Epithelial cell of esophagus (primary cell): ENCODE measurements at regions not wholly inside any gene's neighbourhood (a gene's known extent, or its start where the extent isn't known, plus 50 kb on each side); places are given as distances from the start of the nearest gene placed in this dataset.

Source experiments
- DNase-seq: peaks from one replicate; pipeline ENCODE4 v3.0.0; 2010; ENCODE audit warnings: low read depth
- H3K4me3 ChIP-seq: 2 replicates; pipeline ENCODE4 v1.5.1; 2011; ENCODE audit warnings: mild to moderate bottlenecking, low read length, control low read depth
- TF ChIP-seq, protein P1 (sequence below): IDR thresholded peaks from 2 replicates; pipeline ENCODE4 v1.5.1; 2011; ENCODE audit warnings: low read depth, mild to moderate bottlenecking, low read length, control low read depth, inconsistent platforms; ENCODE audit not compliant: insufficient read depth; ENCODE audit errors: missing control alignments

DNA sequence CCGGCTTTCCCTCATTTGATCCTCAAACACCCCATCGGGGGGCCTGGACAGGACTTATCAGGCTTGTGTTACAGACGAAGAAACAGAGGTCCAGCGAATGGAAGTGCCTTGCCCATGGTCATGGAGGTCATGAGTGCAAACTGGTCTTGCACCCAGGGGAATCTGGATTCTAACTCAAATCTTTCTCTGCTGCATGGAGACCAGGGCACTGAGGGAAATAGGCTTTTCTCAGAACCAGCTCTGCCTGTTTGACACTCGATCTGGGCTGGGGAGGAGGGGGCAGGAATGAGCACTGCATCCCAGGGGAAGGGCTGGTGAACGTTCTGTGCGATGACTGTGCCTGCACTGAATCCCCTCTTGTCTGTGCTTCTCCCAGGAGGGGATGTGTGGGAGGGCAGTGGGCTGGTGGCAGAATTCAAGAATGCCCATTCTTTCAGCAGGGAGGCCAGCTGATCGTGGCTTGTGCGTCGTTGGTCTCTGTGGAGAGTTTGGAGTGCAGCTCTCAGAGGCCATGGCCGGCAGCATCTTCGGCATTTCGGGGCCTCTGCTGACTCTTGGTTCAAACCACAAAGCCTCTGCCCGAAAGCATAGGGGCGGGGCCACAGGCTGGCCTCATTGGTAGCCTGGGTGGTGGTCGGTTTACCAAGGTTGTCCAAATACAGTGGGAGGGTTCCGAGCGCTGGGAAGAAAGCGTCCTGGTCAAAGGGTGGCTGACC is 171.6 kb downstream of the DDX1 start:
- peak; percentile 3 for DNase-seq
- no peak overlapping the region for H3K4me3 ChIP-seq
- TF ChIP-seq, protein P1, sequence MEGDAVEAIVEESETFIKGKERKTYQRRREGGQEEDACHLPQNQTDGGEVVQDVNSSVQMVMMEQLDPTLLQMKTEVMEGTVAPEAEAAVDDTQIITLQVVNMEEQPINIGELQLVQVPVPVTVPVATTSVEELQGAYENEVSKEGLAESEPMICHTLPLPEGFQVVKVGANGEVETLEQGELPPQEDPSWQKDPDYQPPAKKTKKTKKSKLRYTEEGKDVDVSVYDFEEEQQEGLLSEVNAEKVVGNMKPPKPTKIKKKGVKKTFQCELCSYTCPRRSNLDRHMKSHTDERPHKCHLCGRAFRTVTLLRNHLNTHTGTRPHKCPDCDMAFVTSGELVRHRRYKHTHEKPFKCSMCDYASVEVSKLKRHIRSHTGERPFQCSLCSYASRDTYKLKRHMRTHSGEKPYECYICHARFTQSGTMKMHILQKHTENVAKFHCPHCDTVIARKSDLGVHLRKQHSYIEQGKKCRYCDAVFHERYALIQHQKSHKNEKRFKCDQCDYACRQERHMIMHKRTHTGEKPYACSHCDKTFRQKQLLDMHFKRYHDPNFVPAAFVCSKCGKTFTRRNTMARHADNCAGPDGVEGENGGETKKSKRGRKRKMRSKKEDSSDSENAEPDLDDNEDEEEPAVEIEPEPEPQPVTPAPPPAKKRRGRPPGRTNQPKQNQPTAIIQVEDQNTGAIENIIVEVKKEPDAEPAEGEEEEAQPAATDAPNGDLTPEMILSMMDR: no peak

DNA sequence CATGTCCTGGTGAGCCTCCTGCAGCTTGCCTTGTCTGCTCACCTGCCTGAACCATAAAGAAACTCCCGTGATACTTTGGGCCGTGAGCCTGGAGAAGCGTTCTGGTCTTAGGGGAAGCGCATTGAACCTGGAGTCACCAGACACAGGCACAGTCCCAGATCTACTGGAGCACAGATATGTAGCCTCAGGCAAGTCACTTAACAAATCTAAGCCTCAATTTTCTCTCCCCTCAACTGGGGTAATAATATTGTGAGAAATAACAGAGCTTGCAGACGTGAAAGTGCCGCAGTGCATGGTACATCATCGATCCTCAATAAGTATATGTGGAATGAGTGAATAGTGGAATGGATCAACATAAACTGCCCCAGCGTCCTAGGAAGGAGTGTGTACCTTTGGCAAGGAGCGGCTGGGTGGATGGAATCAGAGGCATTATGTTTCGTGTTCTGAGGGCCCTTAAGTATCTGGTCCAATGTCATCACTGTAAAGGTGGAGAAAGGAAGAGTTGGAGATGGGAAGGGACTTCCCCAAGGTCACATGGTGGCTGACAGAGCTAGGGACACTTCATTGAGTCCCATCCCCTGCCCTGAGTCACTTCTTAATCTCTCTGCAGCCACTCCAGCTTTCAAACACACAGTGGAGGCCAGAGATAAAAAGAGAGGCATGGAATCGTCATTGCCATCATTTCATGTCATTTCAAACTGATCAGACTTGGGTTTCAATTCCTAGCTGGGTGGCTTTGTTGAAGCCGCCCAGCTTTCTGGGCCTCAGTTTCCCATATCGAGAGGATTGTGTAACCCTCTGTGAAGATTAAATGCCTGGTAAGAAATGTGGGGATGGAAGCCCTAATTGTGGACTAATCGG is 172.4 kb downstream of the DDX1 start:
- H3K4me3 ChIP-seq: no peak overlapping the region
- TF ChIP-seq, protein P1: no peak
- no peak for DNase-seq

DNA sequence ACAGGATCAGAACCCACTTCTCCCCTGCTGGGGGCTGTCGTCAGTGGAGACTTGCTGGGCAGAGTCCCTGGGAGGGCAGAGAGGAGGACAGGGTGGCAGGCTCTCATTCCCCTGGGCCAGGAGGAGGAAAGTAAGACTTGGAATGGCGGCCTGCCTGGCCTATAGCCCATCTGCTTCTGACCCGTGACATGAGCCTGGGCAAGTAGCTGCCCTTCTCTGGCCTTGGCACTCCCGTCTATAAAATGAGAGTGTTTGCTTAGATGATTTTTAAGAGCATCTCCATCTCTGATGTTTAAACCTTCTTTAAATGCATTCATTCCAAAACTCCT is 173.0 kb downstream of the DDX1 start:
- no peak overlapping the region for H3K4me3 ChIP-seq
- DNase-seq: no peak
- TF ChIP-seq, protein P1: no peak

DNA sequence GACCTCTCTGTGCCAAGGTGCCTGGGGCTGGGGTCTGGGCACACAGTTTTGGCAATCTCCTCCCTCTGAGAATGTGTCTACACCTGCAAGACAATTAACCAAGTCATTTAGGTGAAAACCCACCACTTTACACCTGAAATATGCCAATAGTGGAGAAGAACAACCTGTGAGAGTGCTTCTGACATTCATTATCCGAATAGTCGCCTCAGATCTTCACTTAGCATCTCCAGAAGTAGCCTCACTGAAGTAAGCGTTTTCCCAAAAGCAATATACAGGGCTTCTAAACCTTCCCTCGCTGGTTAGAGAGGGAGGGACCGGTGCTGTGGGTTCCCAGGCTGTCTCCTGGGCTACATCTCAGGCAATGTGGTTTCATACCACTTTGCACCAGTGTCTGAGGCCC is 173.5 kb downstream of the DDX1 start:
- no peak for DNase-seq
- TF ChIP-seq, protein P1: no peak
- H3K4me3 ChIP-seq: no peak overlapping the region

DNA sequence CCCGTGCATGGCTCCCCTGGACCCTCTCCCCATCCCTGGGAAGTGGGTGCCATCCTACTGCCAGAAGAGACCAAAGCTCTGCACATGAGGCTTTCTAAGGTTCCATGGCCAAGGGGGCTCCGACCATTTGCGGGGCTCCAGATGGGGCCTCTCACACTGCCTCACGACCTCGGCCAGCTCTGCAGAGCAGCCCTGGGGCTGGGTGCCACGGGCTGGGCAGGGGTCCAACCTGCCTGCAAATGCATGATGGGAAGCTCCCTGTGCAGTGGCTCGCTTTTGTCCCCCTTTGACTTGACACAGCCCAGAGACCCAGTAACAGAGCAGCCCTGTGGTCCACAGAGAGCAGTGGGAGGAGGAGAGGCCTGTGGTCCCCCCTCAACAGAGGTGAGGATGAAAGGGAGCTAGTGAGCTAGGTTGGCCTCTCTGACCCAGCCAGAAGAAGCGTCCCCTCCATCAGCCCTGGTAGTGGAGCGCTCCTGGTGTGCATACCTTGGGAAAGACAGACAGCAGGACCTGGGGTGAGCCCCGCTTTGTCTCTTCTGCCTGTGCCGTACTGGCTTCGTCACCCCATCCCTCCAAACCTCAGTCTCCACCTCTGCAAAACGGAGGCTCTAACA is 174.1 kb downstream of the DDX1 start:
- TF ChIP-seq, protein P1: no peak
- no peak for DNase-seq
- H3K4me3 ChIP-seq: no peak overlapping the region

DNA sequence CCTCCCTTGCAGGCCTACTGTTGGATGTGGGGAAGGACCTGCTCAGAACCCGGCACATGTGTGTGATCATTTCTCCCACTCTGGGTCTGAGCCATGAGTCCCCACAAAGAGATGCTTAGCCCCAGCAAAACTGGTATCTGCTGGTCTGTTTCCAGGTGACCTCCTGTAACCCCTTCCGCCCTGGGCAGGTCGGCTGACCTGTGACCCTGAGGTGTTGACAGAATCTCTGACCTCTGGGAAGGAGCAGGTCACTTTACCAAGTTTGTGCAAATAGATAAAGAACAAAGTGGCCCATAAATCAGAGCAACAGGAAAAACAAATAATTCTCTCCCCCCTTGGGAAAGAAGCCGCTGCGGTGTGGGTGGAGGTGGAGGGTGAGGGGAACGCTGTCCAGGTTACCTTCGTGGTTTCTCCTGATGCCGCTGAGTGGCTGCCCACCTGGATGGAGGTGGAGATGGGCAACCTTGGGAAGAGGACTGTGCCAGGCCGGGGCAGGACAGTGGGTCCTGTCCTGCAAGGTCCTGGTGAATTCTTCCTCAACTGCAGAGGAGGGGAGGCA is 174.0 kb upstream of the MYCN start:
- DNase-seq: no peak
- TF ChIP-seq, protein P1: no peak
- H3K4me3 ChIP-seq: no peak overlapping the region
